ENCODE measurements at regions not wholly inside any gene's neighbourhood (a gene's known extent, or its start where the extent isn't known, plus 50 kb on each side); places are given as distances from the start of the nearest gene placed in this dataset.

- DNase-seq (ENCODE audit: low spot score), result peak; percentile 54
- TF ChIP-seq CTCF (IDR thresholded peaks at IDR 0.05), result no peak
- no peak overlapping the region for H3K4me3 ChIP-seq
- no peak overlapping the region for H3K27ac ChIP-seq
These were observed 149.5 kb downstream of the PJA1 start for GRCh38 chrX:69015564-69016292.

GRCh38 chrX:69015156-69015555, 150.1 kb downstream of the PJA1 start:
- H3K4me3 ChIP-seq, result no peak overlapping the region
- H3K27ac ChIP-seq, result no peak overlapping the region
- TF ChIP-seq CTCF (IDR thresholded peaks at IDR 0.05), result no peak
- DNase-seq (ENCODE audit: low spot score), result peak; percentile 52

- no peak overlapping the region for H3K27ac ChIP-seq
- H3K4me3 ChIP-seq, result no peak overlapping the region
- DNase-seq (ENCODE audit: low spot score), result peak; percentile 43
- TF ChIP-seq CTCF (IDR thresholded peaks at IDR 0.05), result no peak
These were observed 151.1 kb downstream of the PJA1 start for GRCh38 chrX:69014200-69014599.

GRCh38 chrX:69010339-69010738, 154.9 kb downstream of the PJA1 start:
- DNase-seq (ENCODE audit: low spot score), result peak; percentile 19
- no peak for TF ChIP-seq CTCF (IDR thresholded peaks at IDR 0.05)
- no peak overlapping the region for H3K4me3 ChIP-seq
- no peak overlapping the region for H3K27ac ChIP-seq

- TF ChIP-seq CTCF (IDR thresholded peaks at IDR 0.05), result no peak
- Histone ChIP-seq H3K27ac (no peak overlapping the region), H3K4me3 (no peak overlapping the region)
- DNase-seq (ENCODE audit: low spot score), result no peak
These were observed 164.4 kb downstream of the PJA1 start for GRCh38 chrX:69000877-69001276.

- DNase-seq (ENCODE audit: low spot score), result no peak
- no peak overlapping the region for H3K4me3 ChIP-seq
- H3K27ac ChIP-seq, result no peak overlapping the region
- no peak for TF ChIP-seq CTCF (IDR thresholded peaks at IDR 0.05)
These were observed 165.3 kb downstream of the PJA1 start for GRCh38 chrX:68999931-69000330.

- H3K27ac ChIP-seq, result no peak overlapping the region
- no peak for DNase-seq (ENCODE audit: low spot score)
- no peak overlapping the region for H3K4me3 ChIP-seq
- no peak for TF ChIP-seq CTCF (IDR thresholded peaks at IDR 0.05)
These were observed 165.9 kb downstream of the PJA1 start for GRCh38 chrX:68999356-68999755.

All from coronary artery (tissue), 2 donors.